IPS-NIHi11 (cell line): ENCODE measurements at regions not wholly inside any gene's neighbourhood (a gene's known extent, or its start where the extent isn't known, plus 50 kb on each side); places are given as distances from the start of the nearest gene placed in this dataset.

Experiments
- DNase-seq: peaks from one replicate; pipeline ENCODE4 v3.0.0; 2012; ENCODE audit warnings: mixed read lengths, low spot score

GRCh38 chr3:137204409-137204808, 246.6 kb downstream of the IL20RB start:
- DNase-seq: no peak

- no peak for DNase-seq
Measured at GRCh38 chr3:137205394-137206045, 247.7 kb downstream of the IL20RB start.

- DNase-seq: no peak
Measured at GRCh38 chr3:137207616-137208015, 249.8 kb downstream of the IL20RB start.

GRCh38 chr3:137217733-137218132, 259.9 kb downstream of the IL20RB start:
- peak; percentile 51 for DNase-seq

GRCh38 chr3:137219801-137220445, 262.1 kb downstream of the IL20RB start:
- DNase-seq: no peak

GRCh38 chr3:137222736-137223225, 265.0 kb downstream of the IL20RB start:
- no peak for DNase-seq

GRCh38 chr3:137224464-137224863, 266.7 kb downstream of the IL20RB start:
- DNase-seq: no peak

- no peak for DNase-seq
Measured at GRCh38 chr3:137242836-137243400, 285.1 kb downstream of the IL20RB start.

- DNase-seq: no peak
Measured at GRCh38 chr3:137246491-137246890, 288.7 kb downstream of the IL20RB start.

GRCh38 chr3:137249311-137249940, 291.6 kb downstream of the IL20RB start:
- DNase-seq: no peak

GRCh38 chr3:137259089-137259488, 301.3 kb downstream of the IL20RB start:
- no peak for DNase-seq

- DNase-seq: peak; percentile 30
Measured at GRCh38 chr3:137259701-137260100, 301.9 kb downstream of the IL20RB start.

GRCh38 chr3:137264071-137264820, 306.5 kb downstream of the IL20RB start:
- DNase-seq: no peak

GRCh38 chr3:137264843-137265330, 307.1 kb downstream of the IL20RB start:
- no peak for DNase-seq

GRCh38 chr3:137282871-137283270, 325.1 kb downstream of the IL20RB start:
- no peak for DNase-seq

GRCh38 chr3:137285924-137286323, 328.1 kb downstream of the IL20RB start:
- no peak for DNase-seq

GRCh38 chr3:137293086-137293485, 335.3 kb downstream of the IL20RB start:
- DNase-seq: no peak

- no peak for DNase-seq
Measured at GRCh38 chr3:137294139-137294538, 336.4 kb downstream of the IL20RB start.

GRCh38 chr3:137294839-137295238, 337.1 kb downstream of the IL20RB start:
- no peak for DNase-seq

GRCh38 chr3:137295336-137295735, 337.6 kb downstream of the IL20RB start:
- DNase-seq: no peak

- DNase-seq: no peak
Measured at GRCh38 chr3:137296116-137296515, 338.3 kb downstream of the IL20RB start.

GRCh38 chr3:137297770-137298169, 340.0 kb downstream of the IL20RB start:
- no peak for DNase-seq
